ENCODE measurements at regions not wholly inside any gene's neighbourhood (a gene's known extent, or its start where the extent isn't known, plus 50 kb on each side); places are given as distances from the start of the nearest gene placed in this dataset.

DNA sequence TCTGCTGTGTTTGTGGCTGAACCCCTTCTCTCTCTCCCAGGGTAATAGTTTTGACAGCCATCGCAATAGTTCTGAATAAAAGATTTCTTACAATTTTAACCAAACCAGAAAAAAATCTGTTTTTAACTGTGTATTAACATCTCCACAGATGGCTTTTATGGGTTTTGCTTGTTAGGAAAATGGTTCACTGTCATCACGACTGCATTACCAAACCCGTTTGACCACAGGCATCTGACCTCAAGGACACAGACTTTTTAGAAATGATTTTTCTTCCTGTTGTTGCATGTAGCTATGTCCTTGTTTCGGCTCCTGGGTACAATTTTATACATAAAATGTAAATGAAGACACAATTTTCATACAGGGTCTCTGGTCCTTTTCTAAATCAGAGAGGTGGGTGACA is 316.1 kb downstream of the IRX1 start:
- Mint-ChIP-seq H3K4me1 (ENCODE audit: low read depth) (no peaks in the 10 kb centered on the region), H3K27me3 (ENCODE audit: insufficient read depth) (no peaks in the 10 kb centered on the region; the same call in 1 of the 2 replicates), H3K27ac (no peak overlapping the region), H3K9me3 (peaks cover 50% of the 10 kb centered on the region), H3K36me3 (ENCODE audit: low read depth) (peaks cover 9% of the 10 kb centered on the region; the same call in 1 of the 2 replicates), H3K4me3 (no peak overlapping the region)
- TF ChIP-seq, protein P1, sequence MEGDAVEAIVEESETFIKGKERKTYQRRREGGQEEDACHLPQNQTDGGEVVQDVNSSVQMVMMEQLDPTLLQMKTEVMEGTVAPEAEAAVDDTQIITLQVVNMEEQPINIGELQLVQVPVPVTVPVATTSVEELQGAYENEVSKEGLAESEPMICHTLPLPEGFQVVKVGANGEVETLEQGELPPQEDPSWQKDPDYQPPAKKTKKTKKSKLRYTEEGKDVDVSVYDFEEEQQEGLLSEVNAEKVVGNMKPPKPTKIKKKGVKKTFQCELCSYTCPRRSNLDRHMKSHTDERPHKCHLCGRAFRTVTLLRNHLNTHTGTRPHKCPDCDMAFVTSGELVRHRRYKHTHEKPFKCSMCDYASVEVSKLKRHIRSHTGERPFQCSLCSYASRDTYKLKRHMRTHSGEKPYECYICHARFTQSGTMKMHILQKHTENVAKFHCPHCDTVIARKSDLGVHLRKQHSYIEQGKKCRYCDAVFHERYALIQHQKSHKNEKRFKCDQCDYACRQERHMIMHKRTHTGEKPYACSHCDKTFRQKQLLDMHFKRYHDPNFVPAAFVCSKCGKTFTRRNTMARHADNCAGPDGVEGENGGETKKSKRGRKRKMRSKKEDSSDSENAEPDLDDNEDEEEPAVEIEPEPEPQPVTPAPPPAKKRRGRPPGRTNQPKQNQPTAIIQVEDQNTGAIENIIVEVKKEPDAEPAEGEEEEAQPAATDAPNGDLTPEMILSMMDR (IDR thresholded peaks at IDR 0.05): no peak
- no peak for DNase-seq

DNA sequence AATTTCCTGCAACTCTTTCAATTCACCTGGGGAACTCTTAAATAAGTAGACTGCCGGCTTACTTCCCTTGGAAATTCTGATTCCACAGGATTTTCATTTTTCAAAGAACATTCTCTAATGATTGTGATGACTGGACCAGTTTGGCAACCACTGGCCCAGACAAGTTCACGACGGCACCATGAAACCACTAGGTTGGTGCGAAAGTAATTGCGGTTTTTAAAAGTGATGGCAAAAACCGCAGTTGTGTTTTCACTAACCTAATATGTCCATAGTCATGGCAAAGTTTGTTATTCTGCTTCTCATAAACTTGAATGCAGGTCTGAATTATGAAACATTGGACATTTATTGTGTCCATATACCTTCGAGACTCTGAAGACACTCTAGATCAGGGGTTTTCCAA is 317.2 kb downstream of the IRX1 start:
- peaks cover 9% of the 10 kb centered on the region; the same call in 1 of the 2 replicates for H3K36me3 Mint-ChIP-seq (ENCODE audit: low read depth)
- no peaks in the 10 kb centered on the region; the same call in 1 of the 2 replicates for H3K27me3 Mint-ChIP-seq (ENCODE audit: insufficient read depth)
- no peak for DNase-seq
- H3K4me3 Mint-ChIP-seq: no peak overlapping the region
- H3K4me1 Mint-ChIP-seq (ENCODE audit: low read depth): no peaks in the 10 kb centered on the region
- no peak overlapping the region for H3K27ac Mint-ChIP-seq
- H3K9me3 Mint-ChIP-seq: peaks cover 55% of the 10 kb centered on the region
- TF ChIP-seq, protein P1 (IDR thresholded peaks at IDR 0.05): no peak

DNA sequence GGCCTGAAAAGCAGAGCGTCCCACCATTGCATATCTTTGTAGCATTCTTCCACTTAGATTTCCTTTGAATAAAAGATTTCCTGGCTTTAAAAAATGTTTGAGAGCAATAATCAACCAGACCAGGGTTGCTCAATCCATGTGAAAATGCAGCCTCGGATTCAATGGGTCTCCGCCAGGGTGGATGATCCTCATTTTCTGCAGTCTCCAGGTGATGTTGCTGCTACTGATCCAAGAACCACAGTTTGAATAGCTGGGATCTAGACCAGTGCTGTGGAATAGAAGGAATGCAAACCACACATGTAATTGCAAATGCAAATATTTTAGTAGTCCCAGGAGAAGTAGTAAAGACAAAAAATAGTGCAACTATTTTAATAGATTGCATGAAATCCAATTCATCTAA is 317.6 kb downstream of the IRX1 start:
- peaks cover 8% of the 10 kb centered on the region; the same call in 1 of the 2 replicates for H3K36me3 Mint-ChIP-seq (ENCODE audit: low read depth)
- no peaks in the 10 kb centered on the region for H3K4me1 Mint-ChIP-seq (ENCODE audit: low read depth)
- no peaks in the 10 kb centered on the region; the same call in 1 of the 2 replicates for H3K27me3 Mint-ChIP-seq (ENCODE audit: insufficient read depth)

DNA sequence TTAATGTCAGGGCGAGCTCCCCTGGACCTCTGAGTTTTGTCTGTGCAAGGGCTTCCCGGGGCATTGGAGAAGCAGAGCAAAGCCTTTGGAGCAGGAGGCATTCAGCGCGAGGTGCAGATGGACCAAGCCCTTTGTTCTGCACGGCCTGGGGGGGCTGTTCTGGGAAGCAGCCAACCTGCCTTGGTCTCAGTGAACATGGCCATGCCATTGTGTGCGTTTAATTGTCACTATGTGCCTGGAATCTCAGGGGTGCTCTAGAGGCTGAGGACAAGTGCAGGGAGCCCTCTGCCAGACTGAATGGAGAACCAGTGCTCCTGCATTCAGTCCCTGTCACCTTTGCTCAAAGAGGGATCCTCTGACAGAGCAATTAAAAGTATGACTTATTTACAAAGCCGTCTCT is 329.4 kb downstream of the IRX1 start:
- Mint-ChIP-seq H3K27ac (no peak overlapping the region), H3K4me3 (no peak overlapping the region), H3K4me1 (ENCODE audit: low read depth) (no peaks in the 10 kb centered on the region), H3K27me3 (ENCODE audit: insufficient read depth) (no peaks in the 10 kb centered on the region; the same call in none of the 2 replicates), H3K36me3 (ENCODE audit: low read depth) (peaks cover 15% of the 10 kb centered on the region), H3K9me3 (peaks cover 70% of the 10 kb centered on the region)
- TF ChIP-seq, protein P1 (IDR thresholded peaks at IDR 0.05): no peak
- no peak for DNase-seq

More for the DNA sequence above, 317.6 kb downstream of the IRX1 start:
- TF ChIP-seq, protein P1 (IDR thresholded peaks at IDR 0.05): no peak
- Mint-ChIP-seq H3K9me3 (peaks cover 51% of the 10 kb centered on the region), H3K4me3 (no peak overlapping the region), H3K27ac (no peak overlapping the region)
- no peak for DNase-seq

DNA sequence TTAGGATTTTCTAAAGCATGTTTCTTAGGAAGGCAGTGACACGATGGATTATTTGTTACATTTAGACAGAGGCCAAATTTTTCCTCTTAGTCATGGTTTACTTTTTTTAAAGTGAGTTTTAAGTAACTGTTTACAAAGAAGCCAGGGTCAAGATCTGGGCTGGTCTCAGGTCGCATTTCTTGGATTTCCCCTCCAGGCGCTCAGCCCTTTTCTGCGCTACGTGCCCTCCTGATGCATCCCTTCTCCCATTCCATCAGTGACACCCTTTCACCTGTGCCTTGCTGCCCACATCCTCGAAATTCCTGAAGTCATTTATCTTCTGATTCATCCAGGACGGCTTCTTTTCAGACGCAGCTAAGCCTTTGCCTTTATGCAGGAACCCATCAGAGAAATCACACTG is 330.3 kb downstream of the IRX1 start:
- no peak overlapping the region for H3K27ac Mint-ChIP-seq
- peaks cover 16% of the 10 kb centered on the region for H3K36me3 Mint-ChIP-seq (ENCODE audit: low read depth)
- no peak overlapping the region for H3K4me3 Mint-ChIP-seq
- no peaks in the 10 kb centered on the region for H3K4me1 Mint-ChIP-seq (ENCODE audit: low read depth)
- DNase-seq: no peak
- H3K9me3 Mint-ChIP-seq: peaks cover 77% of the 10 kb centered on the region
- TF ChIP-seq, protein P1 (IDR thresholded peaks at IDR 0.05): no peak
- H3K27me3 Mint-ChIP-seq (ENCODE audit: insufficient read depth): no peaks in the 10 kb centered on the region; the same call in none of the 2 replicates

DNA sequence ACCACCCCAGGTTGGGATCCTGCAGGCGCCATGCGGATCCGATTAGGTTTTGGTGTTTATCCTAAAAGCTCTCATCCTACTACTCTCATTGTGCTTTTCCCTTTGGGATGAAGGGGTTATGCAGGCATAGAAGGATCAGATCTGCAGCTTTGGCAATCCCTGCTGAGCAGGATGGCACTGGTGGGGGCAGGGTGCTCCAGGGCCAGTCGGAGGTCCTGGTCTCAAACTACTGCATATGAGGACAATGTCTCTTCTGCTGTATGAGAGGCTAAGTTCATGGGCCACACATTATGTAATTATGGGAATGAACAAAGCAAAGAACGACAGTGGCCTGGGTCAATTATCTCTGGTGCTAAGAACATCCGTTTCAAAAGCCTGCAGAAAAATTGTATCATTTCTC is 334.2 kb downstream of the IRX1 start:
- DNase-seq: no peak
- Mint-ChIP-seq H3K4me1 (ENCODE audit: low read depth) (no peaks in the 10 kb centered on the region), H3K9me3 (peaks cover 80% of the 10 kb centered on the region), H3K4me3 (no peak overlapping the region), H3K27ac (no peak overlapping the region), H3K36me3 (ENCODE audit: low read depth) (peaks cover 20% of the 10 kb centered on the region), H3K27me3 (ENCODE audit: insufficient read depth) (no peaks in the 10 kb centered on the region; the same call in none of the 2 replicates)
- TF ChIP-seq, protein P1 (IDR thresholded peaks at IDR 0.05): no peak
